ENCODE measurements at regions not wholly inside any gene's neighbourhood (a gene's known extent, or its start where the extent isn't known, plus 50 kb on each side); places are given as distances from the start of the nearest gene placed in this dataset.

DNA sequence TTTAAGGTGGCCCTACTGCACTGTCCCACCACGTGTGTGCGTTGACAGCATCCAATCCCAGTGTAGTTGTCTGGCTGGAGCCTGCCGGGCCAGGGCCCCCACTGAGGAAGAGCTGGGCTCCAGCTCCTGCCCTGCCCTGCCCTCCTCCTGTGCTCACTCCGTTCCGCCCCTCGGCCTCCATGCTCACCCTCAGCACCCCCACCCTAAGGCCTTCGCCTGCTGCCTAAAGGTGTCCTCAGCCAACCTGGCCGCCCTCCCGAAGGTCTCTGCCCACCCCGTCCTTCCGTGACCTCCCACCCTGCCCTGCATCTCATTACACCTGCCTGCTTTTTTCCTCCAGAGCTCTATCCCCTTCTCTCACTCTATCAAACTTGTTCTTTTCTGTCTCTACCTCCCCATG lies 118.0 kb downstream of the TPRA1 start:
- DNase-seq (ENCODE audit: low read depth) = no peak
- TF ChIP-seq, protein P1, sequence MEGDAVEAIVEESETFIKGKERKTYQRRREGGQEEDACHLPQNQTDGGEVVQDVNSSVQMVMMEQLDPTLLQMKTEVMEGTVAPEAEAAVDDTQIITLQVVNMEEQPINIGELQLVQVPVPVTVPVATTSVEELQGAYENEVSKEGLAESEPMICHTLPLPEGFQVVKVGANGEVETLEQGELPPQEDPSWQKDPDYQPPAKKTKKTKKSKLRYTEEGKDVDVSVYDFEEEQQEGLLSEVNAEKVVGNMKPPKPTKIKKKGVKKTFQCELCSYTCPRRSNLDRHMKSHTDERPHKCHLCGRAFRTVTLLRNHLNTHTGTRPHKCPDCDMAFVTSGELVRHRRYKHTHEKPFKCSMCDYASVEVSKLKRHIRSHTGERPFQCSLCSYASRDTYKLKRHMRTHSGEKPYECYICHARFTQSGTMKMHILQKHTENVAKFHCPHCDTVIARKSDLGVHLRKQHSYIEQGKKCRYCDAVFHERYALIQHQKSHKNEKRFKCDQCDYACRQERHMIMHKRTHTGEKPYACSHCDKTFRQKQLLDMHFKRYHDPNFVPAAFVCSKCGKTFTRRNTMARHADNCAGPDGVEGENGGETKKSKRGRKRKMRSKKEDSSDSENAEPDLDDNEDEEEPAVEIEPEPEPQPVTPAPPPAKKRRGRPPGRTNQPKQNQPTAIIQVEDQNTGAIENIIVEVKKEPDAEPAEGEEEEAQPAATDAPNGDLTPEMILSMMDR (IDR thresholded peaks at IDR 0.05; ENCODE audit: control insufficient read depth, extremely low read depth, insufficient read depth) = no peak
- no peak overlapping the region for H3K4me3 ChIP-seq (ENCODE audit: low read depth, low read length)

DNA sequence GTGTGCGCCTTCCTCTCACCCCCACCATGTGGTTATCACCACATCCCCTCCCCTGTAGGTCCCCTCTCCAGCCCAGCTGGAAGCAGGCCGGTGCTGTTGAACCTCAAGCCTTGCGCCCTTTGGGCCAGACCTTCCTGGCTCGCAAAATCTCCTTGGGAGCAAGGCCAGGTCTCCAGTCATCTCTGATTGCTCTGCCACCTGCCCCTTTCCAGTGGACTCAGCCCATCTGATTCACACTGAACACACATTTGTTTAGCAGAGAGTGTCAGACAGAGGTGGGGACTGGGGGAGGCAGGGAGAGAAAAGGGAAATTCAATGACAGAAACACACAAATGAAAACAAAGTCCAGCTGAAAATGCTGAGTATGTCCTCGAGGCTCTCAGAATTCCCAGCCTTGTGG lies 119.4 kb downstream of the TPRA1 start:
- TF ChIP-seq, protein P1 (IDR thresholded peaks at IDR 0.05; ENCODE audit: control insufficient read depth, extremely low read depth, insufficient read depth) = no peak
- H3K4me3 ChIP-seq (ENCODE audit: low read depth, low read length) = no peak overlapping the region
- no peak for DNase-seq (ENCODE audit: low read depth)

DNA sequence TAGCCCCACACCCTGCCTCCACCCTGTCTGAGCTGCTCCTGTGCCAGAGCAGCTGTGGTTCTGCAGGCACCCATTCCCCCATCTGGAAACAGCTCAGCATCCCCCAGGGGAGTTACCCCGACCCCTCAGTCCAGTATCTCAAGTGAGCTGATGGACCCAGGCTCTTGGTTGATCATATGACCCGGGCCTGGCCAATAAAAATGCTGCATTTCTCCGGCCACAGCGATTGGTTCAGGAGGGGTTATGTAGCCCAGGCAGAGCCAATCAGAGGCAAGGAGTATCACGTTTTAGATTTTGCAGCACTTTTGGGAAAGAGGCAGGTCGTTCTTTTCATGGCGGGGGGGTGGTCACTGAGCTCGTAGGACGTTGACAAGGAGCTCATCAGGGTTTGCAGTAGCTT lies 120.8 kb downstream of the TPRA1 start:
- no peak for DNase-seq (ENCODE audit: low read depth)

DNA sequence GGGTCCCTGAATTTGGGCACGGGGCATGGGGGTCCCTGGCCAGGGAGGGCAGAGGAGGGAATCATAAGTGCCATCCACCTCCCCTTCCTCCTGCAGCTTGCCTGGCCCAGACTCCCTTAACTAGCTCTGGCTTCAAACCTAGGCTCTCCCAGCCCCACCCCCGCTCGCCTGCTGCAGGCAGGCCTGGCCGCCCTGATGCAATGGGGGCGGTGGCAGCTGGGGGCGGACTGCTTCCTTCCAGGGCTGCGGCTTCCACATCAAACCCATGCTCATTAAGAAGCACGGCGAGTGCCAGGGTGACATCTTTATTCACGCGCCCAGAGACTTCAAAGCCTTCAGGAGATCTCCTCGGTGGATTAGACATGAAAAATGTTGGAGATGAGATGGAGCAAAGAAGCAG lies 123.1 kb downstream of the TPRA1 start:
- no peak for DNase-seq (ENCODE audit: low read depth)

More for the DNA sequence above, 120.8 kb downstream of the TPRA1 start:
- no peak overlapping the region for H3K4me3 ChIP-seq (ENCODE audit: low read depth, low read length)
- TF ChIP-seq, protein P1 (IDR thresholded peaks at IDR 0.05; ENCODE audit: control insufficient read depth, extremely low read depth, insufficient read depth) = no peak

DNA sequence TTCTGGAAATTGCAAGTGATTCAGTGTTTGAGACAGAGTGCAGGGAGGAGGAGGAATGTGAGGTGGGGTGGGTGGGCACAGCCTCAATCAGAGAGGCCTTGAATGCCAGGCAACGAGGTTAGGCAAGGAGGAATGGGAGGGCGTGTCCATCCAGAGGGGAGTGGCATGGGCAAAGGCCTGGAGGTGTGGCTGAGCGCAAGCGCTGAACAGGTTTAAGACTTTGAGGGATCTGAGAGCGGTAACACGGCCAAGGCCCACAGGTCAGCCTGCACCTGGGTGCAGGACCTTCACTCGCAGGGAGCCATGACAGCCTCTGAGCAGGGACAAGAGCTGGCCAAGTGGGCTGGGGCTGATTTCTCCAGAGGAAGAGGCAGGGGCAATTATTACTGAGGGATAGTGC lies 125.9 kb downstream of the TPRA1 start:
- H3K4me3 ChIP-seq (ENCODE audit: low read depth, low read length) = no peak overlapping the region
- no peak for DNase-seq (ENCODE audit: low read depth)
- TF ChIP-seq, protein P1 (IDR thresholded peaks at IDR 0.05; ENCODE audit: control insufficient read depth, extremely low read depth, insufficient read depth) = no peak

More for the DNA sequence above, 123.1 kb downstream of the TPRA1 start:
- H3K4me3 ChIP-seq (ENCODE audit: low read depth, low read length) = no peak overlapping the region
- TF ChIP-seq, protein P1 (IDR thresholded peaks at IDR 0.05; ENCODE audit: control insufficient read depth, extremely low read depth, insufficient read depth) = no peak

DNA sequence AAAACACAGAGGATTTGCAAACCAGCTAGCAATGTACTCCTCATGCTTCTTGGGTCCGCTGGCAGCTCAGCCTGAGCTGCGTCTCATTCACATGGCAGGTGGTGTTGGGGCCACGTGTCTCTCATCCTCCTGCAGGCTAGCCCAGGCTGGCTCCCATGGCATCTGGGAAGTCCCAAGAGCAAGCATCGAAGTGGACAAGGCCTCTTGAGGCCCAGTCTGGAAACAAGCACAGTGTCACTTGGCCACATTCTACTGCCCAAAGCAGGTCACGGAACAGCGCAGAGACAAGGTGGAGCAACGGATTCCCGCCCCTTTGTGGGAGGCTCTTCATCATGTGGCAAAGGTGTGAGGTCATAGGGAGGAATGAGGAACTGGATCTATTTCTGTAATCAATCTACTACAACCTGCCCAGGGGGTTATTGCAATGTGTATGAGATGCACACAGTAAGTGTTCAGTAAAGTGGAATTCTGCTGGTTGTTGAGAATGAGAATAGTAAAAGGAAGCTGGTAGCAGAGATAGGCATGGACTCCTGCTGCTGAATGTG lies 128.3 kb downstream of the TPRA1 start:
- DNase-seq (ENCODE audit: low read depth) = no peak
- TF ChIP-seq, protein P1 (IDR thresholded peaks at IDR 0.05; ENCODE audit: control insufficient read depth, extremely low read depth, insufficient read depth) = no peak
- no peak overlapping the region for H3K4me3 ChIP-seq (ENCODE audit: low read depth, low read length)

DNA sequence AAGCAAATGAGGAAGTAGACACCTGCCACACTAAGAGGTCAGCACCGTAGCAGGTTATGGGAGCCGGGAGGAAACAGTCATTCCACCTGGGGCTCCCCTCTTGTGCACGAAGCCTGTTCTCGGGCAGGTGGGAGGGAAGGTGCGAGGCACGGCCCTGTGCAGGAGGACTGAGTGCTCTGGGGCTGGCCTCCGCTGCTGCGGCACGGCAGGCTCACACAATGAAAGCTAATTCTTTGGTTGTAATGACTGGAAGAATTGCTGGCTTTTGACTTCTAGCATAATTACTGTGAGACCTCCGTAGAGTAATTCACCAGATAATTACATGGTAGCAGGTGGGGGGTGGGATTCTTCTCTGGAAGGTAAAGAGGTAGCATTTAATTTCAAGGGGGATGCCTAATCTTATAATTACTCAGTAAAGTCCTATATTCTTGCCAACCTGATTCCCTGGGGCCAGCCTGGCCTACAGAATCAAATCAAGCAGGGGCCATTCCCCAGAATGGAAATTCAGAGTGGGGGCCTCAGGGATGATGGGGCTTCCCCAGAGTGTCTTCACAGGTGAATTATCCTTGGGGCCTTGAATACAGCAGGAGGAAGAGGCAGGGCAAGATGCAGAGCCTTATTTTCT lies 129.1 kb downstream of the TPRA1 start:
- no peak for DNase-seq (ENCODE audit: low read depth)
- TF ChIP-seq, protein P1 (IDR thresholded peaks at IDR 0.05; ENCODE audit: control insufficient read depth, extremely low read depth, insufficient read depth) = no peak
- H3K4me3 ChIP-seq (ENCODE audit: low read depth, low read length) = no peak overlapping the region
